Loucy (cell line): ENCODE measurements at regions not wholly inside any gene's neighbourhood (a gene's known extent, or its start where the extent isn't known, plus 50 kb on each side); places are given as distances from the start of the nearest gene placed in this dataset.

Source experiments
- EZH2phosphoT487 ChIP-seq: fragments of 200-600 bp; IDR thresholded peaks from 2 replicates; pipeline ENCODE4 v1.6.1; 2018; ENCODE audit warnings: antibody characterized with exemption, mild to moderate bottlenecking, moderate library complexity, borderline replicate concordance
- TF ChIP-seq, protein P1 (sequence below): fragments of 200-600 bp; sonication (generic); conservative IDR thresholded peaks from 2 replicates; pipeline ENCODE4 v1.5.1; 2014; ENCODE audit warnings: mild to moderate bottlenecking, antibody characterized with exemption, low read length

DNA sequence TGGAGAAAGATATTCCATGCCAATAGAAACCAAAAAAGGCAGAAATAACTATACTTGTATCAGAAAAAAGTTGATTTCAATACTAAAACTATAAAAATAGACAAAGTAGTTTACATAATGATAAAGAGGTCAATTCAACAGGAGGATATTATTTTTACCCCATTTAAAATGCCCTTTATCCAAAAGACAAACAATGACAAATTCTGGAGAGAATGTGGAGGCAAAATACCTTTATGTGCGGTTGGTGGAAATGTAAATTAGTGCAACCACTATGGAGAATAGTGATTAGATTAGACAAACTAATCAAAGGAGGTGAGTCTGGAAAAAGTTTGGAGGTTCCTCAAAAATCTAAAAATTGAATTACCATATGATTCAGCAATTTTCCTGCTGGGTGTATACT, 1262.3 kb downstream of the GRIK2 start:
- TF ChIP-seq, protein P1, sequence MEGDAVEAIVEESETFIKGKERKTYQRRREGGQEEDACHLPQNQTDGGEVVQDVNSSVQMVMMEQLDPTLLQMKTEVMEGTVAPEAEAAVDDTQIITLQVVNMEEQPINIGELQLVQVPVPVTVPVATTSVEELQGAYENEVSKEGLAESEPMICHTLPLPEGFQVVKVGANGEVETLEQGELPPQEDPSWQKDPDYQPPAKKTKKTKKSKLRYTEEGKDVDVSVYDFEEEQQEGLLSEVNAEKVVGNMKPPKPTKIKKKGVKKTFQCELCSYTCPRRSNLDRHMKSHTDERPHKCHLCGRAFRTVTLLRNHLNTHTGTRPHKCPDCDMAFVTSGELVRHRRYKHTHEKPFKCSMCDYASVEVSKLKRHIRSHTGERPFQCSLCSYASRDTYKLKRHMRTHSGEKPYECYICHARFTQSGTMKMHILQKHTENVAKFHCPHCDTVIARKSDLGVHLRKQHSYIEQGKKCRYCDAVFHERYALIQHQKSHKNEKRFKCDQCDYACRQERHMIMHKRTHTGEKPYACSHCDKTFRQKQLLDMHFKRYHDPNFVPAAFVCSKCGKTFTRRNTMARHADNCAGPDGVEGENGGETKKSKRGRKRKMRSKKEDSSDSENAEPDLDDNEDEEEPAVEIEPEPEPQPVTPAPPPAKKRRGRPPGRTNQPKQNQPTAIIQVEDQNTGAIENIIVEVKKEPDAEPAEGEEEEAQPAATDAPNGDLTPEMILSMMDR: no peak
- TF ChIP-seq EZH2phosphoT487: no peak
